Spleen (tissue), 7 donors: ENCODE measurements at regions not wholly inside any gene's neighbourhood (a gene's known extent, or its start where the extent isn't known, plus 50 kb on each side); places are given as distances from the start of the nearest gene placed in this dataset.

Experiments
- CTCF ChIP-seq, 11 experiments: fragments of 200-600 bp in 7 of 11; fragments of 450-650 bp in 4 of 11; sonication (generic) in 4 of 11; IDR thresholded peaks in 8 of 11; conservative IDR thresholded peaks in 3 of 11; 1 replicate in 7 of 11; 2 replicates in 4 of 11; pipeline versions ENCODE4 v1.4.0 to v1.8.0; 2016 to 2021; ENCODE audit warnings: antibody characterized with exemption in 11 of 11, inconsistent platforms in 4 of 11, mild to moderate bottlenecking in 1 of 11
- POLR2A ChIP-seq, 3 donors: fragments of 450-650 bp; IDR thresholded peaks; one replicate each; pipeline ENCODE4 v1.5.1; 2017; ENCODE audit warnings: antibody characterized with exemption in 3 of 3, mild to moderate bottlenecking in 1 of 3
- POLR2AphosphoS5 ChIP-seq, 3 donors: sonication (generic); formaldehyde crosslinking; IDR thresholded peaks; one replicate each; pipeline ENCODE4 v1.5.1; 2017; ENCODE audit warnings: antibody characterized with exemption in 3 of 3
- donor health status: DM: no; HTN: no; CAD: no; lungs with moderate emphysema.
- donor health status: DM: no; HTN: no; CAD: no.
- donor health status: DM: no; HTN: no; CAD: no.

GRCh38 chr16:65481956-65482355, 360.1 kb upstream of the CDH11 start:
- TF ChIP-seq POLR2A (IDR thresholded peaks at IDR 0.05) (no peak), CTCF (IDR thresholded peaks at IDR 0.05 in 8 of 11, conservative IDR thresholded peaks at IDR 0.05 in 3 of 11) (no peak), POLR2AphosphoS5 (IDR thresholded peaks at IDR 0.05) (no peak)
